GM12878 (cell line): ENCODE measurements at regions not wholly inside any gene's neighbourhood (a gene's known extent, or its start where the extent isn't known, plus 50 kb on each side); places are given as distances from the start of the nearest gene placed in this dataset.
A peak's percentile ranks its signal among the peaks of the same experiment; 100 is the strongest.

Source experiments
- ATAC-seq: fragments of 200-7000 bp; cut with Tn5 transposase; 3 replicates; pipeline ENCODE4 v1.9.1; 2020; ENCODE audit warnings: mild to moderate bottlenecking, moderate library complexity
- BruUV-seq: library from RNA; stranded (reverse); fragments of 400-500 nt; replicated peaks from 2 replicates; lab custom pipeline; 2021; lab: Mats Ljungman, UMichigan
- CTCF ChIA-PET: fragments of 300-600 bp; sonication (Branson Sonifier 250); formaldehyde crosslinking; extraction: SDS; loops from one replicate; lab custom pipeline; 2021; ENCODE audit warnings: inconsistent platforms; lab: Yijun Ruan, JAX
- POLR2A ChIA-PET: fragments of 350-600 bp; formaldehyde crosslinking; extraction: SDS; loops from one replicate; lab custom pipeline; 2021; ENCODE audit warnings: inconsistent platforms; lab: Charles Lee
- RAD21 ChIA-PET: fragments of 300-600 bp; sonication (Branson Sonifier 250); formaldehyde crosslinking; loops from one replicate; lab custom pipeline; 2023; ENCODE audit warnings: antibody characterized with exemption; ENCODE audit not compliant: unreplicated experiment; lab: Charles Lee
- SMC1A ChIA-PET: fragments of 300-600 bp; sonication (Branson Sonifier 250); formaldehyde crosslinking; loops from one replicate; lab custom pipeline; 2023; ENCODE audit not compliant: unreplicated experiment, uncharacterized antibody; lab: Charles Lee
- DNase-seq: peaks from one replicate; pipeline ENCODE4 v3.0.0-alpha.2; 2011; ENCODE audit warnings: low read depth, low spot score
- FAIRE-seq: peaks from 3 replicates; lab custom pipeline; 2011; peaks lifted over from hg19 to GRCh38; lab: Jason Lieb, UNC
- H2AFZ ChIP-seq: 2 replicates; pipeline ENCODE4 v1.6.0; 2011; ENCODE audit warnings: low read depth, low read length, control low read depth; ENCODE audit not compliant: control insufficient read depth
- H3K27ac ChIP-seq: 2 replicates; pipeline ENCODE4 v1.5.1; 2011; ENCODE audit warnings: control low read depth; ENCODE audit not compliant: control insufficient read depth, insufficient read depth
- H3K27me3 ChIP-seq, 2 experiments: replicated peaks in 1 of 2; 2 replicates each; pipeline versions ENCODE4 v1.6.0 to v1.6.1; 2011; ENCODE audit warnings: low read length in 1 of 2; ENCODE audit not compliant: control insufficient read depth in 2 of 2, insufficient read depth in 2 of 2
- H3K36me3 ChIP-seq, 2 experiments: 2 replicates each; pipeline ENCODE4 v1.5.1; 2011; ENCODE audit warnings: low read length in 1 of 2; ENCODE audit not compliant: control insufficient read depth in 2 of 2, insufficient read depth in 2 of 2
- H3K4me1 ChIP-seq: 2 replicates; pipeline ENCODE4 v1.6.1; 2011; ENCODE audit warnings: mild to moderate bottlenecking, low read length, moderate library complexity, mixed read lengths; ENCODE audit not compliant: control insufficient read depth, insufficient read depth
- H3K4me2 ChIP-seq: 2 replicates; pipeline ENCODE4 v1.6.0; 2011; ENCODE audit warnings: control low read depth; ENCODE audit not compliant: control insufficient read depth, insufficient read depth
- H3K4me3 ChIP-seq: fragments of 200-600 bp; sonication (generic); 2 replicates; pipeline ENCODE4 v1.5.1; 2016
- H3K79me2 ChIP-seq: 2 replicates; pipeline ENCODE4 v1.6.0; 2011; ENCODE audit warnings: low read length; ENCODE audit not compliant: control insufficient read depth, insufficient read depth
- H3K9ac ChIP-seq: 2 replicates; pipeline ENCODE4 v1.8.0; 2011; ENCODE audit warnings: low read length, control low read depth, mixed read lengths; ENCODE audit not compliant: control insufficient read depth, insufficient read depth
- H3K9me3 ChIP-seq: replicated peaks from 3 replicates; pipeline ENCODE4 v1.5.1; 2011; ENCODE audit warnings: mild to moderate bottlenecking, low read length; ENCODE audit not compliant: control insufficient read depth, insufficient read depth
- H4K20me1 ChIP-seq: 2 replicates; pipeline ENCODE4 v1.6.0; 2011; ENCODE audit not compliant: control insufficient read depth, insufficient read depth
- ASH2L ChIP-seq: fragments of 300-600, 200-600 bp; sonication (generic); IDR thresholded peaks from 2 replicates; pipeline ENCODE4 v1.6.1; 2017; ENCODE audit warnings: low read depth, mild to moderate bottlenecking, borderline replicate concordance
- BACH1 ChIP-seq: fragments of 450-650 bp; IDR thresholded peaks from 2 replicates; pipeline ENCODE4 v1.6.1; 2017; ENCODE audit warnings: mild to moderate bottlenecking, borderline replicate concordance
- BCL3 ChIP-seq: IDR thresholded peaks from 2 replicates; pipeline ENCODE4 v1.6.1; 2011; ENCODE audit warnings: borderline replicate concordance, low read depth, mild to moderate bottlenecking, moderate library complexity, low read length; ENCODE audit not compliant: insufficient read depth, poor library complexity, severe bottlenecking
- BHLHE40 ChIP-seq, 2 experiments: fragments of 450-650 bp in 1 of 2; IDR thresholded peaks; 2 replicates each; pipeline ENCODE4 v1.6.1; 2011 to 2017; ENCODE audit warnings: low read depth in 2 of 2, borderline replicate concordance in 1 of 2, improper control_type of control experiment in 1 of 2, low read length in 1 of 2, mild to moderate bottlenecking in 1 of 2
- CBFB ChIP-seq: IDR thresholded peaks from 2 replicates; pipeline ENCODE4 v1.6.1; 2016; ENCODE audit warnings: antibody characterized with exemption, low read depth
- CBX5 ChIP-seq: sonication (generic); IDR thresholded peaks from 2 replicates; pipeline ENCODE4 v1.6.1; 2016; ENCODE audit warnings: low read depth, moderate library complexity, mild to moderate bottlenecking, inconsistent platforms
- CREM ChIP-seq: IDR thresholded peaks from 2 replicates; pipeline ENCODE4 v1.6.1; 2014; ENCODE audit warnings: antibody characterized with exemption, low read depth
- E4F1 ChIP-seq: fragments of 450-650 bp; IDR thresholded peaks from 2 replicates; pipeline ENCODE4 v1.6.1; 2018; ENCODE audit warnings: borderline replicate concordance, mild to moderate bottlenecking; ENCODE audit not compliant: partially characterized antibody
- ETV6 ChIP-seq, 2 experiments: fragments of 450-650 bp in 1 of 2; IDR thresholded peaks in 1 of 2; conservative IDR thresholded peaks in 1 of 2; 2 replicates each; pipeline ENCODE4 v1.6.1; 2014; ENCODE audit warnings: antibody characterized with exemption in 1 of 2, borderline replicate concordance in 1 of 2, low read depth in 1 of 2, mild to moderate bottlenecking in 1 of 2, moderate library complexity in 1 of 2
- MLLT1 ChIP-seq: fragments of 450-650 bp; IDR thresholded peaks from 2 replicates; pipeline ENCODE4 v1.6.1; 2016; ENCODE audit warnings: mild to moderate bottlenecking
- MTA3 ChIP-seq: IDR thresholded peaks from 2 replicates; pipeline ENCODE4 v1.6.1; 2012; ENCODE audit warnings: low read length, inconsistent platforms, borderline replicate concordance
- NFXL1 ChIP-seq: fragments of 450-650 bp; IDR thresholded peaks from 2 replicates; pipeline ENCODE4 v1.6.1; 2017; ENCODE audit warnings: antibody characterized with exemption, mild to moderate bottlenecking, borderline replicate concordance
- RB1 ChIP-seq: fragments of 450-650 bp; formaldehyde crosslinking; IDR thresholded peaks from 2 replicates; pipeline ENCODE4 v1.6.1; 2017; ENCODE audit warnings: mild to moderate bottlenecking, borderline replicate concordance
- SIN3A ChIP-seq: IDR thresholded peaks from 2 replicates; pipeline ENCODE4 v1.6.1; 2012; ENCODE audit warnings: low read depth, low read length, improper control_type of control experiment
- SMAD1 ChIP-seq: fragments of 450-650 bp; IDR thresholded peaks from 2 replicates; pipeline ENCODE4 v1.6.1; 2018; ENCODE audit warnings: mild to moderate bottlenecking, low read depth; ENCODE audit not compliant: partially characterized antibody
- SRF ChIP-seq, 2 experiments: IDR thresholded peaks; 2 replicates each; pipeline ENCODE4 v1.6.1; 2011; ENCODE audit warnings: low read depth in 2 of 2, low read length in 2 of 2, mild to moderate bottlenecking in 1 of 2, moderate library complexity in 1 of 2
- TBL1XR1 ChIP-seq: IDR thresholded peaks from 2 replicates; pipeline ENCODE4 v1.6.1; 2012; ENCODE audit warnings: low read depth, low read length, improper control_type of control experiment
- TCF3 ChIP-seq: IDR thresholded peaks from 2 replicates; pipeline ENCODE4 v1.6.1; 2012; ENCODE audit warnings: low read depth, mild to moderate bottlenecking, low read length, borderline replicate concordance; ENCODE audit not compliant: insufficient read depth
- WGBS: methylation state at CpG from one replicate; pipeline ENCODE4 v1.1.6; 2016; ENCODE audit warnings: low lambda C conversion rate; ENCODE audit not compliant: insufficient replicate concordance, insufficient coverage; ENCODE audit errors: missing lambda C conversion rate; 5-methylcytosine and 5-hydroxymethylcytosine counted together
- in situ Hi-C: fragments of 300-500 bp; cut with MboI; formaldehyde crosslinking; loops from 9 replicates; pipeline ENCODE4 v1.14.3; 2018; ENCODE audit warnings: mixed read lengths
- intact Hi-C: fragments of 100-400 bp; cut with micrococcal nuclease; formaldehyde crosslinking; loops from one replicate; pipeline ENCODE4 v1.14.2; 2022; ENCODE audit not compliant: unreplicated experiment

GRCh38 chr20:6919792-6920468 is 152.4 kb downstream of the BMP2 start:
- ATAC-seq (peak; percentile 60), FAIRE-seq (no peak), DNase-seq (no peak)
- WGBS = 8% methylated on average over 6 of the region's 6 CpGs
- ChIA-PET CTCF (interaction anchor here (0.7 to 6.0 kb wide), 26 partner anchors 8 to 153 kb away, joined by 3 to 57 read pairs (median 5); no protein-coding TSS in a partner anchor), POLR2A (interaction anchor here (0.6 to 6.1 kb wide), 32 partner anchors 8 to 1948 kb away, joined by 3 to 100 read pairs (median 4); no protein-coding TSS in a partner anchor), SMC1A (interaction anchor here (0.7 to 19.4 kb wide), 25 partner anchors 8 to 732 kb away, joined by 3 to 370 read pairs (median 10); no protein-coding TSS in a partner anchor), RAD21 (interaction anchor here (0.6 to 9.5 kb wide), 35 partner anchors 9 to 366 kb away, joined by 3 to 197 read pairs (median 8); no protein-coding TSS in a partner anchor)
- Histone ChIP-seq H3K9ac (no peak overlapping the region), H3K4me3 (no peak overlapping the region), H3K4me2 (no peak overlapping the region), H3K27me3 (no peaks in the 10 kb centered on the region), H3K27ac (no peak overlapping the region), H3K4me1 (no peaks in the 10 kb centered on the region), H3K79me2 (no peaks in the 10 kb centered on the region), H3K36me3 (no peaks in the 10 kb centered on the region), H4K20me1 (no peaks in the 10 kb centered on the region), H2AFZ (no peak overlapping the region), H3K9me3 (no peaks in the 10 kb centered on the region)
- BruUV-seq = no TSS peak
- in situ Hi-C loops (no loop called here), intact Hi-C loops (no loop called here)
- no peak for TF ChIP-seq ASH2L
- no peak for TF ChIP-seq E4F1
- TF ChIP-seq MLLT1 = peak; percentile 99
- no peak for TF ChIP-seq MTA3
- TF ChIP-seq TBL1XR1 = no peak
- peak in 1 of 2 experiments; percentile 52; a peak in 1 of 4 replicates for TF ChIP-seq BHLHE40 (IDR thresholded peaks at IDR 0.05; ENCODE audit: borderline replicate concordance in 1 of 2, low read depth in 2 of 2, low read length in 1 of 2)
- no peak for TF ChIP-seq SMAD1
- no peak for TF ChIP-seq CBFB
- no peak for TF ChIP-seq SRF (IDR thresholded peaks at IDR 0.05; ENCODE audit: low read depth in 2 of 2, low read length in 2 of 2)
- no peak for TF ChIP-seq NFXL1
- no peak for TF ChIP-seq CBX5
- no peak for TF ChIP-seq BACH1
- no peak for TF ChIP-seq BCL3
- TF ChIP-seq ETV6 (conservative IDR thresholded peaks at IDR 0.05 in 1 of 2, IDR thresholded peaks at IDR 0.05 in 1 of 2; ENCODE audit: borderline replicate concordance in 1 of 2, low read depth in 1 of 2) = no peak
- TF ChIP-seq TCF3 = no peak
- TF ChIP-seq SIN3A = peak; percentile 65; the same call in 1 of the 2 replicates
- no peak for TF ChIP-seq RB1
- TF ChIP-seq CREM = no peak
